Trophoblast cell (in vitro differentiated cells and primary cell): ENCODE measurements at regions not wholly inside any gene's neighbourhood (a gene's known extent, or its start where the extent isn't known, plus 50 kb on each side); places are given as distances from the start of the nearest gene placed in this dataset.
"Not testable (repeated sequence)": the region's sequence is repeated elsewhere in the genome, so short reads cannot be mapped to it uniquely, and the experiment has no call there.

Source experiments
- DNase-seq, 2 donors: peaks; one replicate each; pipeline ENCODE4 v3.0.0-alpha.2; 2016
- H2AFZ ChIP-seq: 2 replicates; pipeline ENCODE4 v1.6.1; 2013; ENCODE audit warnings: low read length, moderate library complexity, mild to moderate bottlenecking; ENCODE audit not compliant: insufficient read depth, poor library complexity
- H2AK5ac ChIP-seq: 2 replicates; pipeline ENCODE4 v1.6.1; 2013; ENCODE audit warnings: mild to moderate bottlenecking, low read length
- H2BK120ac ChIP-seq: 2 replicates; pipeline ENCODE4 v1.6.1; 2013; ENCODE audit warnings: low read length, mild to moderate bottlenecking, moderate library complexity; ENCODE audit not compliant: insufficient read depth, poor library complexity
- H2BK12ac ChIP-seq: 2 replicates; pipeline ENCODE4 v1.6.1; 2013; ENCODE audit warnings: mild to moderate bottlenecking, low read length, moderate library complexity
- H2BK5ac ChIP-seq: 2 replicates; pipeline ENCODE4 v1.6.1; 2013; ENCODE audit warnings: low read length, low read depth, moderate library complexity, mild to moderate bottlenecking; ENCODE audit not compliant: poor library complexity
- H3K14ac ChIP-seq: 2 replicates; pipeline ENCODE4 v1.6.1; 2013; ENCODE audit warnings: mild to moderate bottlenecking, low read length
- H3K18ac ChIP-seq: 2 replicates; pipeline ENCODE4 v1.6.1; 2013; ENCODE audit warnings: mild to moderate bottlenecking, low read length
- H3K23ac ChIP-seq: 2 replicates; pipeline ENCODE4 v1.6.1; 2013; ENCODE audit warnings: low read length
- H3K27ac ChIP-seq: 2 replicates; pipeline ENCODE4 v1.5.1; 2013; ENCODE audit warnings: low read depth, mild to moderate bottlenecking, inconsistent platforms, low read length, moderate library complexity
- H3K27me3 ChIP-seq: 2 replicates; pipeline ENCODE4 v1.6.1; 2013; ENCODE audit warnings: inconsistent platforms, mild to moderate bottlenecking, low read length, moderate library complexity; ENCODE audit not compliant: insufficient read depth
- H3K36me3 ChIP-seq, 2 experiments: 1 replicate in 1 of 2; 2 replicates in 1 of 2; pipeline ENCODE4 v1.6.1; 2013; ENCODE audit warnings: low read length in 2 of 2, mild to moderate bottlenecking in 2 of 2, moderate library complexity in 1 of 2; ENCODE audit not compliant: insufficient read depth in 2 of 2, control insufficient read depth in 1 of 2
- H3K4ac ChIP-seq: 2 replicates; pipeline ENCODE4 v1.6.1; 2013; ENCODE audit warnings: low read depth, mild to moderate bottlenecking, low read length, moderate library complexity
- H3K4me1 ChIP-seq, 2 experiments: 1 replicate in 1 of 2; 2 replicates in 1 of 2; pipeline ENCODE4 v1.6.1; 2013; ENCODE audit warnings: low read length in 2 of 2, mild to moderate bottlenecking in 2 of 2, moderate library complexity in 1 of 2; ENCODE audit not compliant: insufficient read depth in 2 of 2, control insufficient read depth in 1 of 2
- H3K4me2 ChIP-seq: 2 replicates; pipeline ENCODE4 v1.6.1; 2013; ENCODE audit warnings: inconsistent platforms, mild to moderate bottlenecking, low read length, moderate library complexity
- H3K4me3 ChIP-seq: 2 replicates; pipeline ENCODE4 v1.5.1; 2013; ENCODE audit warnings: mild to moderate bottlenecking, low read depth, low read length, inconsistent platforms
- H3K79me1 ChIP-seq: one replicate; pipeline ENCODE4 v1.6.1; 2013; ENCODE audit warnings: low read length
- H3K79me2 ChIP-seq: 2 replicates; pipeline ENCODE4 v1.6.1; 2013; ENCODE audit warnings: low read length, mild to moderate bottlenecking; ENCODE audit not compliant: control insufficient read depth, insufficient read depth, poor library complexity
- H3K9ac ChIP-seq: 2 replicates; pipeline ENCODE4 v1.6.1; 2013; ENCODE audit warnings: mild to moderate bottlenecking, low read length
- H3K9me3 ChIP-seq: 2 replicates; pipeline ENCODE4 v1.6.1; 2013; ENCODE audit warnings: low read depth, mild to moderate bottlenecking, control low read depth, inconsistent platforms, low read length; ENCODE audit not compliant: insufficient read depth
- H4K12ac ChIP-seq: 2 replicates; pipeline ENCODE4 v1.6.1; 2013; ENCODE audit warnings: low read depth, mild to moderate bottlenecking, low read length, moderate library complexity
- H4K8ac ChIP-seq: 2 replicates; pipeline ENCODE4 v1.6.1; 2013; ENCODE audit warnings: low read depth, mild to moderate bottlenecking, low read length, moderate library complexity
- H4K91ac ChIP-seq: one replicate; pipeline ENCODE4 v1.6.1; 2013; ENCODE audit warnings: low read depth, mild to moderate bottlenecking, low read length, moderate library complexity
- WGBS: extraction: QIAGEN DNeasy Blood & Tissue Kit; methylation state at CpG from one replicate; pipeline ENCODE4 v1.1.7; 2013; ENCODE audit warnings: missing lambda C conversion rate; ENCODE audit not compliant: insufficient read length, insufficient coverage; ENCODE audit errors: extremely low coverage; 5-methylcytosine and 5-hydroxymethylcytosine counted together

DNA sequence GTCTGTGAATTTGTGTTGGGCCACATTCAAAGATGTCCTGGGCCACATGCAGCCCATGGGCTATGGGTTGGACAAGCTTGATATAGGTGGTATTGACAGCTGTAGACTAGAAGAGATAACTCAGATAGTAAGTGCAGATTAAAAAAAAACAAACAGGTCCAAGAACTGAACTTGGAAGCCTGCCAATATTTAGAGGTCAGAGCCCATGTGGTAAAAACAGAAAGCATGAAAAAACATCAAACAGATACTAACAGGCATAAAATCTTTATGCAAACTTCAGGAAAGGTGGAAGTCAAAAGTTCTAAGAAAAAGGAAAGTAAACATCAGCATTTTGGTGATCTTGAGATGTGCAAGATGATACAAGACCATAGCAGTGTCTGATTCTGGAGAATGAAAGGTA lies 155.1 kb upstream of the NR4A3 start:
- no peaks in the 10 kb centered on the region for H3K4me1 ChIP-seq
- H4K12ac ChIP-seq, result no peak overlapping the region
- H3K9me3 ChIP-seq, result no peaks in the 10 kb centered on the region
- H3K4me3 ChIP-seq, result no peak overlapping the region
- H4K8ac ChIP-seq, result no peak overlapping the region
- no peak overlapping the region for H3K23ac ChIP-seq
- H2AFZ ChIP-seq, result no peak overlapping the region
- H2BK12ac ChIP-seq, result no peak overlapping the region
- no peak overlapping the region for H3K4ac ChIP-seq
- H2AK5ac ChIP-seq, result no peak overlapping the region
- no peak for DNase-seq
- no peak overlapping the region for H4K91ac ChIP-seq
- H3K79me2 ChIP-seq, result no peaks in the 10 kb centered on the region
- H3K9ac ChIP-seq, result no peak overlapping the region
- no peak overlapping the region for H2BK5ac ChIP-seq
- H2BK120ac ChIP-seq, result no peak overlapping the region
- no peak overlapping the region for H3K14ac ChIP-seq
- no peak overlapping the region for H3K27ac ChIP-seq
- H3K18ac ChIP-seq, result no peak overlapping the region
- H3K36me3 ChIP-seq, result no peaks in the 10 kb centered on the region
- H3K27me3 ChIP-seq, result no peaks in the 10 kb centered on the region
- H3K4me2 ChIP-seq, result no peak overlapping the region
- H3K79me1 ChIP-seq, result no peaks in the 10 kb centered on the region

DNA sequence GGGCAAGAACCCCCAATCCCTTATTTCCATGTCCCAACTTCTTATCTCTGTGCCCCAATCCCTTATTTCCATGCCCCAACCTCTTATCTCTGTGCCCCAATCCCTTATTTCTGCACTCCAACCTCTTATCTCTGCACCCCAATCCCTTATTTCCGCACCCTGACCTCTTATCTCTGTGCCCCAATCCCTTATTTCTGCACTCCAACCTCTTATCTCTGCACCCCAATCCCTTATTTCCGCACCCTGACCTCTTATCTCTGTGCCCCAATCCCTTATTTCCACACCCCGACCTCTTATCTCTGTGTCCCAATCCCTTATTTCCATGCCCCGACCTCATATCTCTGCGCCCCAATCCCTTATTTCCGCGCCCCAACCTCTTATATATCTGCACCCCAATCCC lies 150.8 kb upstream of the NR4A3 start:
- not testable (repeated sequence) for H2AK5ac ChIP-seq, H3K36me3 ChIP-seq, H2BK120ac ChIP-seq, H3K4me3 ChIP-seq, H4K12ac ChIP-seq, H2BK12ac ChIP-seq, H3K4ac ChIP-seq, DNase-seq, H3K27me3 ChIP-seq, H4K8ac ChIP-seq, H3K9me3 ChIP-seq, H3K4me2 ChIP-seq, H3K79me1 ChIP-seq, H3K79me2 ChIP-seq, H3K23ac ChIP-seq, H4K91ac ChIP-seq, H3K18ac ChIP-seq, H3K9ac ChIP-seq, H3K14ac ChIP-seq, H3K4me1 ChIP-seq, H2AFZ ChIP-seq, H3K27ac ChIP-seq, H2BK5ac ChIP-seq
- 100% methylated on average over 3 of the region's 7 CpGs for WGBS

DNA sequence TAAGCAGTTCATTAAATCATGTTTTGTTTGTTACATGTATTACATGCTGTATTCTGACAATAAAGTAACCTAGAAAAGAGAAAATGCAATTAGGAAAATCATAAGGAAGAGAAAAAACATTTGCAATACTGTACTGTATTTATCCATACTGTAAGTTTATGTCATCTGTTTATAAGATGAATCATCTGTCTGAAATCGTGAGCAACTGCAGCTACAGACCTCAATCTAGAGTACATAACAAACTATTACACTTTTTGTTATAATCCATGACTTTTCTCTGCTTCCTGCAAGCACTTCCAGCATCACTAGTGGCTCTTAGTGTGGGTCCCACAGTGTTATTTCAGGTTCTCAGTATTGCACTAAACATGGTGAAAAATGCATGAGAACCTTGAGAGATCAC lies 144.4 kb upstream of the NR4A3 start:
- no peak overlapping the region for H4K12ac ChIP-seq
- no peaks in the 10 kb centered on the region for H3K79me1 ChIP-seq
- no peak overlapping the region for H4K8ac ChIP-seq
- no peak overlapping the region for H4K91ac ChIP-seq
- no peak overlapping the region for H3K14ac ChIP-seq
- H2BK5ac ChIP-seq, result no peak overlapping the region
- H3K27me3 ChIP-seq, result no peaks in the 10 kb centered on the region
- no peaks in the 10 kb centered on the region for H3K36me3 ChIP-seq
- no CpG with 5 or more reads among the region's 1 CpG for WGBS
- no peak overlapping the region for H3K18ac ChIP-seq
- H3K27ac ChIP-seq, result no peak overlapping the region
- DNase-seq, result no peak
- H2BK12ac ChIP-seq, result no peak overlapping the region
- H3K9ac ChIP-seq, result no peak overlapping the region
- H3K9me3 ChIP-seq, result peaks cover 5% of the 10 kb centered on the region
- H2BK120ac ChIP-seq, result no peak overlapping the region
- no peak overlapping the region for H3K4me2 ChIP-seq
- no peak overlapping the region for H2AFZ ChIP-seq
- no peaks in the 10 kb centered on the region for H3K4me1 ChIP-seq
- H3K23ac ChIP-seq, result no peak overlapping the region
- no peak overlapping the region for H3K4me3 ChIP-seq
- no peaks in the 10 kb centered on the region for H3K79me2 ChIP-seq
- H3K4ac ChIP-seq, result no peak overlapping the region
- no peak overlapping the region for H2AK5ac ChIP-seq

DNA sequence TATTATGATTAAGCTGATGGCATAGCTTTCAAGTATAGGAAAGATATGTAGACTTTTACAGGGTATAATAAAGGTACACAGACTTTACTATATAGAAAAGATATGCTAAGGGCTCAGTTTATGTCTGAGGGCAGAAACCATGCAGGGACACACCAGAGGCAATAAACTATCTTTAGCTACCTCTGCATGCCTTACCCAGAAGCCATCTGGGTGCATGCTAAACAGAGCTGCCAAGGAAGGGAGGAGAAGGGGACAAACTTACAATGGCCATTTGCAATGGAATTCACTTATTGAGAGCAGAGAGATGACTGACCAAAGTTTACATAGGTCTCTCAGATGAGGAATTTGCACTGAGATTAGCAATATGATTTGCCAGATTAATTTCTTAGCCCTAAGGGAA lies 143.1 kb upstream of the NR4A3 start:
- Histone ChIP-seq H4K12ac (no peak overlapping the region), H3K79me1 (no peaks in the 10 kb centered on the region)

DNA sequence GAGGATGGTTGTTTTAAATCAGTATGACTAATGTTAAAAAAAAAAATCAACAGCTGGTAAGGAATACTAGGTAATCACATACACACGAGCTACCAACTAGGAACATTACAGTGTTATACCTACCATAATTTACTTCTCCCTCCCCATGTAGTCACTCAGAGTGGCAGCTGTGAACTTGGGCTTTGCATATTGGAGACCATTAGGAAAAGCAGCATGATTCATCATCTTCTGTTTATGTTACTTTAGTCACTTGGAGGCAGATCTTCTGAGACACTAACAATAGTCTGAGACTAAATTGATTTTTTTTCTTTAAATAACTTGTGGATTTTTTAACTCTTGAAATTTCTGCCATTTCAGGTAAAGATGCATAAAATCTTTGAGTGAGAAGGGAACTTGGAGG lies 141.5 kb upstream of the NR4A3 start:
- Histone ChIP-seq H3K79me2 (no peaks in the 10 kb centered on the region), H3K9me3 (peaks cover 5% of the 10 kb centered on the region), H2BK5ac (no peak overlapping the region), H2AK5ac (no peak overlapping the region), H4K91ac (no peak overlapping the region), H3K18ac (no peak overlapping the region), H4K8ac (no peak overlapping the region), H3K4me1 (no peaks in the 10 kb centered on the region), H3K14ac (no peak overlapping the region), H2BK12ac (no peak overlapping the region), H3K27me3 (no peaks in the 10 kb centered on the region), H3K4me3 (no peak overlapping the region), H3K36me3 (no peaks in the 10 kb centered on the region), H3K9ac (no peak overlapping the region), H3K4me2 (no peak overlapping the region), H2AFZ (no peak overlapping the region), H3K27ac (no peak overlapping the region), H3K4ac (no peak overlapping the region), H3K79me1 (no peaks in the 10 kb centered on the region), H3K23ac (no peak overlapping the region), H4K12ac (no peak overlapping the region), H2BK120ac (no peak overlapping the region)
- no CpG with 5 or more reads among the region's 1 CpG for WGBS
- DNase-seq, result no peak

More for the DNA sequence above, 143.1 kb upstream of the NR4A3 start:
- Histone ChIP-seq H2BK12ac (no peak overlapping the region), H2BK120ac (no peak overlapping the region), H3K4ac (no peak overlapping the region), H3K27ac (no peak overlapping the region), H3K14ac (no peak overlapping the region), H3K4me3 (no peak overlapping the region), H2BK5ac (no peak overlapping the region), H4K91ac (no peak overlapping the region), H3K9ac (no peak overlapping the region), H3K9me3 (peaks cover 5% of the 10 kb centered on the region), H3K36me3 (no peaks in the 10 kb centered on the region), H4K8ac (no peak overlapping the region), H2AFZ (no peak overlapping the region), H3K4me1 (no peaks in the 10 kb centered on the region), H2AK5ac (no peak overlapping the region), H3K23ac (no peak overlapping the region), H3K18ac (no peak overlapping the region), H3K4me2 (no peak overlapping the region), H3K79me2 (no peaks in the 10 kb centered on the region), H3K27me3 (no peaks in the 10 kb centered on the region)
- DNase-seq, result no peak
